K562 (cell line): ENCODE measurements at regions not wholly inside any gene's neighbourhood (a gene's known extent, or its start where the extent isn't known, plus 50 kb on each side); places are given as distances from the start of the nearest gene placed in this dataset.

Experiments
- ATAC-seq: fragments of 200-7000 bp; cut with Tn5 transposase; 3 replicates; pipeline ENCODE4 v1.9.1; 2020; ENCODE audit warnings: moderate library complexity
- BruUV-seq: library from RNA; stranded (reverse); fragments of 400-500 nt; replicated peaks from 2 replicates; lab custom pipeline; 2021; lab: Mats Ljungman, UMichigan
- CTCF ChIA-PET: fragments of 300-600 bp; formaldehyde crosslinking; extraction: SDS; loops from one replicate; lab custom pipeline; 2021; ENCODE audit warnings: low intra/inter-chr PET ratio; lab: Yijun Ruan, JAX
- POLR2A ChIA-PET: fragments of 300-600, 350-650 bp; sonication (Branson Sonifier 250); formaldehyde crosslinking; extraction: SDS; loops from one replicate; lab custom pipeline; 2021; ENCODE audit warnings: antibody characterized with exemption, inconsistent platforms; lab: Yijun Ruan, JAX
- DNase-seq, 4 experiments: peaks; one replicate each; pipeline versions ENCODE4 v3.0.0 to v3.0.0-alpha.2; 2011 to 2018; ENCODE audit warnings: low spot score in 3 of 4, mixed read lengths in 3 of 4; ENCODE audit errors: extremely low read depth in 1 of 4
- FAIRE-seq: peaks from 2 replicates; lab custom pipeline; 2011; peaks lifted over from hg19 to GRCh38; lab: Jason Lieb, UNC
- H2AFZ ChIP-seq: 2 replicates; pipeline ENCODE4 v1.6.0; 2011; ENCODE audit warnings: low read depth, low read length, control low read depth, inconsistent platforms
- H3K27ac ChIP-seq: fragments of 200-600 bp; 3 replicates; pipeline ENCODE4 v1.8.0; 2011; ENCODE audit warnings: low read depth, mild to moderate bottlenecking, control low read depth, inconsistent platforms, low read length, moderate library complexity, mixed read lengths; ENCODE audit errors: extremely low read depth
- H3K27me3 ChIP-seq, 2 experiments: fragments of 300-600 bp in 1 of 2; 2 replicates in 1 of 2; 3 replicates in 1 of 2; pipeline versions ENCODE4 v1.6.0 to v1.8.0; 2011; ENCODE audit warnings: inconsistent platforms in 2 of 2, low read length in 2 of 2, mild to moderate bottlenecking in 1 of 2, mixed read lengths in 1 of 2, moderate library complexity in 1 of 2; ENCODE audit not compliant: control insufficient read depth in 2 of 2, insufficient read depth in 2 of 2
- H3K36me3 ChIP-seq: fragments of 300-600 bp; 3 replicates; pipeline ENCODE4 v1.8.0; 2011; ENCODE audit warnings: mild to moderate bottlenecking, low read length, inconsistent platforms; ENCODE audit not compliant: control insufficient read depth, insufficient read depth
- H3K4me1 ChIP-seq, 2 experiments: fragments of 200-600 bp in 1 of 2; replicated peaks in 1 of 2; 2 replicates in 1 of 2; 3 replicates in 1 of 2; pipeline versions ENCODE4 v1.5.1 to v1.8.0; 2011; ENCODE audit warnings: inconsistent platforms in 2 of 2, low read length in 2 of 2, mild to moderate bottlenecking in 1 of 2, mixed read lengths in 1 of 2, moderate library complexity in 1 of 2; ENCODE audit not compliant: control insufficient read depth in 2 of 2, insufficient read depth in 2 of 2
- H3K4me2 ChIP-seq: 2 replicates; pipeline ENCODE4 v1.6.1; 2011; ENCODE audit warnings: low read length, control low read depth, inconsistent platforms, mixed read lengths; ENCODE audit not compliant: insufficient read depth
- H3K4me3 ChIP-seq: fragments of 200-600 bp; sonication (generic), shearing (Covaris generic); 2 replicates; pipeline ENCODE4 v1.5.1; 2016; ENCODE audit warnings: control low read depth, inconsistent platforms
- H3K79me2 ChIP-seq: fragments of 200-600 bp; 3 replicates; pipeline ENCODE4 v1.8.0; 2011; ENCODE audit warnings: low read length, inconsistent platforms; ENCODE audit not compliant: control insufficient read depth, insufficient read depth
- H3K9ac ChIP-seq, 2 experiments: 2 replicates each; pipeline versions ENCODE4 v1.6.0 to v1.6.1; 2011; ENCODE audit warnings: low read depth in 2 of 2, low read length in 2 of 2, control low read depth in 1 of 2, inconsistent platforms in 1 of 2, mild to moderate bottlenecking in 1 of 2, mixed read lengths in 1 of 2; ENCODE audit not compliant: insufficient read depth in 1 of 2
- H3K9me1 ChIP-seq: one replicate; pipeline ENCODE4 v1.6.0; 2011; ENCODE audit warnings: inconsistent platforms, mild to moderate bottlenecking, low read length, moderate library complexity; ENCODE audit not compliant: control insufficient read depth, insufficient read depth
- H3K9me3 ChIP-seq: replicated peaks from 2 replicates; pipeline ENCODE4 v1.5.1; 2011; ENCODE audit warnings: low read depth, low read length, inconsistent platforms; ENCODE audit not compliant: control insufficient read depth, insufficient read depth
- H4K20me1 ChIP-seq: replicated peaks from 2 replicates; pipeline ENCODE4 v1.6.1; 2011; ENCODE audit warnings: low read length, inconsistent platforms, mixed read lengths; ENCODE audit not compliant: control insufficient read depth, insufficient read depth
- CSDE1 ChIP-seq, 2 experiments: fragments of 450-650 bp; IDR thresholded peaks; 2 replicates each; pipeline ENCODE4 v1.6.1; 2016; ENCODE audit warnings: mild to moderate bottlenecking in 1 of 2
- EZH2 ChIP-seq: IDR thresholded peaks from 2 replicates; pipeline ENCODE4 v1.6.1; 2012; ENCODE audit warnings: low read depth, mild to moderate bottlenecking, inconsistent platforms, low read length, borderline replicate concordance
- GMEB1 ChIP-seq: fragments of 250-450 bp; sonication (Bioruptor Pico); IDR thresholded peaks from 2 replicates; pipeline ENCODE4 v1.4.0; 2020; ENCODE audit warnings: mild to moderate bottlenecking
- KDM5B ChIP-seq: fragments of 200-600 bp; sonication (generic); IDR thresholded peaks from 2 replicates; pipeline ENCODE4 v1.6.1; 2012; ENCODE audit warnings: low read depth, mild to moderate bottlenecking, moderate library complexity, low read length, control low read depth, inconsistent platforms; ENCODE audit not compliant: insufficient replicate concordance
- MCM3 ChIP-seq: fragments of 450-650 bp; IDR thresholded peaks from 2 replicates; pipeline ENCODE4 v1.6.1; 2016
- PCBP2 ChIP-seq: fragments of 200-400 bp; formaldehyde crosslinking; IDR thresholded peaks from 2 replicates; pipeline ENCODE4 v1.6.1; 2018; ENCODE audit warnings: low read length, low read depth, mild to moderate bottlenecking, moderate library complexity; ENCODE audit not compliant: poor library complexity, severe bottlenecking
- SIN3A ChIP-seq, 2 experiments: fragments of 150-350 bp in 1 of 2; IDR thresholded peaks; 2 replicates each; pipeline ENCODE4 v1.6.1; 2011 to 2016; ENCODE audit warnings: borderline replicate concordance in 2 of 2, low read depth in 2 of 2, low read length in 2 of 2, mild to moderate bottlenecking in 2 of 2, moderate library complexity in 2 of 2; ENCODE audit not compliant: control insufficient read depth in 1 of 2
- ZNF280A ChIP-seq: fragments of 450-650 bp; IDR thresholded peaks from 2 replicates; pipeline ENCODE4 v1.6.1; 2018; ENCODE audit warnings: mild to moderate bottlenecking, low read depth; ENCODE audit not compliant: partially characterized antibody
- ZNF583 ChIP-seq: fragments of 250-450 bp; sonication (Bioruptor Pico); IDR thresholded peaks from 2 replicates; pipeline ENCODE4 v1.4.0; 2020
- WGBS: fragments of 100-300 bp; shearing (Covaris generic); methylation state at CpG from one replicate; pipeline ENCODE4 v1.1.6; 2016; ENCODE audit warnings: low coverage, mixed read lengths; ENCODE audit not compliant: insufficient coverage; ENCODE audit errors: missing lambda C conversion rate; 5-methylcytosine and 5-hydroxymethylcytosine counted together
- in situ Hi-C: fragments of 300-500 bp; cut with MboI; formaldehyde crosslinking; loops from 4 replicates; pipeline ENCODE4 v1.15.0; 2018; ENCODE audit warnings: inconsistent platforms, mixed read lengths
- intact Hi-C: fragments of 100-400 bp; cut with micrococcal nuclease; formaldehyde crosslinking; loops from 2 replicates; pipeline ENCODE4 v1.14.2; 2022

- CTCF ChIA-PET: no interaction called here
- TF ChIP-seq KDM5B (no peak), EZH2 (no peak), ZNF280A (no peak), PCBP2 (no peak), MCM3 (no peak), CSDE1 (IDR thresholded peaks at IDR 0.05) (no peak), ZNF583 (CRISPR knock-in tag) (no peak), GMEB1 (CRISPR knock-in tag) (no peak), SIN3A (IDR thresholded peaks at IDR 0.05; ENCODE audit: borderline replicate concordance in 2 of 2, control insufficient read depth in 1 of 2, low read depth in 2 of 2, low read length in 2 of 2) (no peak)
- TF ChIP-seq, all 486 proteins: peak for 0
- FAIRE-seq (no peak), DNase-seq (no peak), ATAC-seq (no peak)
- Histone ChIP-seq H3K27me3 (peaks cover 4 to 43% of the 10 kb centered on the region in 2 experiments; a peak in 4 of 5 replicates), H2AFZ (no peak overlapping the region), H3K4me1 (no peaks in the 10 kb centered on the region), H3K27ac (no peak overlapping the region), H3K9me3 (no peaks in the 10 kb centered on the region), H4K20me1 (no peaks in the 10 kb centered on the region), H3K9me1 (no peaks in the 10 kb centered on the region), H3K9ac (no peak overlapping the region), H3K36me3 (no peaks in the 10 kb centered on the region), H3K4me2 (no peak overlapping the region), H3K79me2 (no peaks in the 10 kb centered on the region), H3K4me3 (no peak overlapping the region)
- under 1% methylated on average over 12 of the region's 12 CpGs for WGBS
- BruUV-seq: no TSS peak
- in situ Hi-C loops: no loop called here
- POLR2A ChIA-PET: interaction anchor here (0.5 to 0.7 kb wide), 2 partner anchors 80 to 193 kb away, joined by 3 read pairs; no protein-coding TSS in a partner anchor
- intact Hi-C loops: no loop called here
Observed at GRCh38 chr20:57004951-57005933, 261.2 kb downstream of the BMP7 start.
